DND-41 (cell line): ENCODE measurements at regions not wholly inside any gene's neighbourhood (a gene's known extent, or its start where the extent isn't known, plus 50 kb on each side); places are given as distances from the start of the nearest gene placed in this dataset.

Experiments used
- ATAC-seq: fragments of 200-7000 bp; cut with Tn5 transposase; 3 replicates; pipeline ENCODE4 v1.9.1; 2021; ENCODE audit warnings: low read depth; ENCODE audit not compliant: insufficient read depth
- DNase-seq: peaks from one replicate; pipeline ENCODE4 v3.0.0-alpha.2; 2020
- H2AFZ ChIP-seq: 2 replicates; pipeline ENCODE4 v1.6.0; 2012; ENCODE audit warnings: low read depth, low read length
- H3K27ac ChIP-seq: 2 replicates; pipeline ENCODE4 v1.5.1; 2012; ENCODE audit warnings: low read length, inconsistent platforms
- H3K27me3 ChIP-seq: fragments of 200-600 bp; sonication (generic); 2 replicates; pipeline ENCODE4 v1.6.0; 2012; ENCODE audit warnings: low read length, mild to moderate bottlenecking, inconsistent platforms; ENCODE audit not compliant: insufficient read depth, poor library complexity
- H3K36me3 ChIP-seq: 2 replicates; pipeline ENCODE4 v1.5.1; 2012; ENCODE audit warnings: low read length, inconsistent platforms; ENCODE audit not compliant: insufficient read depth
- H3K4me1 ChIP-seq: 2 replicates; pipeline ENCODE4 v1.5.1; 2012; ENCODE audit warnings: mild to moderate bottlenecking, low read length; ENCODE audit not compliant: insufficient read depth
- H3K4me2 ChIP-seq: 2 replicates; pipeline ENCODE4 v1.6.0; 2012; ENCODE audit warnings: mild to moderate bottlenecking, moderate library complexity, low read length, inconsistent platforms; ENCODE audit not compliant: insufficient read depth
- H3K4me3 ChIP-seq, 2 experiments: fragments of 200-600 bp in 1 of 2; shearing (Covaris generic) in 1 of 2; 2 replicates each; pipeline ENCODE4 v1.5.1; 2012 to 2016; ENCODE audit warnings: inconsistent platforms in 2 of 2, low read length in 2 of 2, mild to moderate bottlenecking in 2 of 2, low read depth in 1 of 2, moderate library complexity in 1 of 2
- H3K79me2 ChIP-seq: 2 replicates; pipeline ENCODE4 v1.6.0; 2012; ENCODE audit warnings: low read length, inconsistent platforms; ENCODE audit not compliant: insufficient read depth
- H3K9ac ChIP-seq: 2 replicates; pipeline ENCODE4 v1.6.0; 2012; ENCODE audit warnings: low read depth, mild to moderate bottlenecking, inconsistent platforms, low read length, moderate library complexity
- H3K9me3 ChIP-seq: 2 replicates; pipeline ENCODE4 v1.5.1; 2012; ENCODE audit warnings: low read length, moderate library complexity, mild to moderate bottlenecking, inconsistent platforms; ENCODE audit not compliant: insufficient read depth, severe bottlenecking
- H4K20me1 ChIP-seq: 2 replicates; pipeline ENCODE4 v1.6.0; 2012; ENCODE audit warnings: low read length; ENCODE audit not compliant: insufficient read depth
- CTCF ChIP-seq: IDR thresholded peaks from 2 replicates; pipeline ENCODE4 v1.5.1; 2012; ENCODE audit warnings: borderline replicate concordance, low read length, moderate library complexity, mild to moderate bottlenecking; ENCODE audit not compliant: poor library complexity, severe bottlenecking; ENCODE audit errors: extremely low read depth
- EZH2 ChIP-seq: IDR thresholded peaks from 3 replicates; pipeline ENCODE4 v1.6.1; 2012; ENCODE audit warnings: borderline replicate concordance, low read depth, mild to moderate bottlenecking, moderate library complexity, low read length, inconsistent platforms; ENCODE audit not compliant: severe bottlenecking

GRCh38 chr6:125655511-125655910, 93.9 kb upstream of the HEY2 start:
- DNase-seq = no peak
- no peak for ATAC-seq
- H3K9ac ChIP-seq = no peak overlapping the region

GRCh38 chr6:125656287-125656870, 93.1 kb upstream of the HEY2 start:
- H3K4me1 ChIP-seq = no peaks in the 10 kb centered on the region
- H4K20me1 ChIP-seq = no peaks in the 10 kb centered on the region
- no peak for ATAC-seq
- H3K79me2 ChIP-seq = no peaks in the 10 kb centered on the region
- no peak for DNase-seq
- no peak overlapping the region for H3K9ac ChIP-seq
- no peaks in the 10 kb centered on the region for H3K9me3 ChIP-seq
- no peak overlapping the region for H3K4me3 ChIP-seq
- H3K27ac ChIP-seq = no peak overlapping the region
- H3K4me2 ChIP-seq = no peak overlapping the region
- no peaks in the 10 kb centered on the region for H3K36me3 ChIP-seq
- H3K27me3 ChIP-seq = no peaks in the 10 kb centered on the region
- H2AFZ ChIP-seq = no peak overlapping the region
- TF ChIP-seq CTCF (no peak), EZH2 (no peak)

More at GRCh38 chr6:125655511-125655910, 93.9 kb upstream of the HEY2 start:
- Histone ChIP-seq H2AFZ (no peak overlapping the region), H3K9me3 (no peaks in the 10 kb centered on the region), H3K4me1 (no peaks in the 10 kb centered on the region), H3K4me3 (no peak overlapping the region), H3K36me3 (no peaks in the 10 kb centered on the region), H3K27me3 (no peaks in the 10 kb centered on the region), H3K27ac (no peak overlapping the region), H4K20me1 (no peaks in the 10 kb centered on the region), H3K4me2 (no peak overlapping the region), H3K79me2 (no peaks in the 10 kb centered on the region)
- TF ChIP-seq EZH2 (no peak), CTCF (no peak)

GRCh38 chr6:125658136-125658535, 91.3 kb upstream of the HEY2 start:
- TF ChIP-seq EZH2 = no peak
- H3K27ac ChIP-seq = no peak overlapping the region
- H3K9me3 ChIP-seq = no peaks in the 10 kb centered on the region
- H3K27me3 ChIP-seq = no peaks in the 10 kb centered on the region
- H3K79me2 ChIP-seq = no peaks in the 10 kb centered on the region
- H4K20me1 ChIP-seq = no peaks in the 10 kb centered on the region
- H3K36me3 ChIP-seq = no peaks in the 10 kb centered on the region
- H3K4me3 ChIP-seq = no peak overlapping the region
- no peak for ATAC-seq
- H3K4me2 ChIP-seq = no peak overlapping the region
- no peak overlapping the region for H3K9ac ChIP-seq
- H2AFZ ChIP-seq = no peak overlapping the region
- no peaks in the 10 kb centered on the region for H3K4me1 ChIP-seq
- no peak for DNase-seq

GRCh38 chr6:125658759-125659431, 90.5 kb upstream of the HEY2 start:
- no peak overlapping the region for H3K27ac ChIP-seq
- no peaks in the 10 kb centered on the region for H3K27me3 ChIP-seq
- ATAC-seq = no peak
- H3K4me3 ChIP-seq = no peak overlapping the region
- DNase-seq = no peak
- no peak overlapping the region for H3K9ac ChIP-seq
- no peaks in the 10 kb centered on the region for H3K4me1 ChIP-seq
- TF ChIP-seq CTCF = no peak
- no peak for TF ChIP-seq EZH2
- no peaks in the 10 kb centered on the region for H3K9me3 ChIP-seq
- no peaks in the 10 kb centered on the region for H3K36me3 ChIP-seq
- no peaks in the 10 kb centered on the region for H3K79me2 ChIP-seq
- H2AFZ ChIP-seq = no peak overlapping the region
- H4K20me1 ChIP-seq = no peaks in the 10 kb centered on the region
- H3K4me2 ChIP-seq = no peak overlapping the region
